ENCODE measurements at regions not wholly inside any gene's neighbourhood (a gene's known extent, or its start where the extent isn't known, plus 50 kb on each side); places are given as distances from the start of the nearest gene placed in this dataset.

- TF ChIP-seq FOXA1 (IDR thresholded peaks at IDR 0.05) = no peak
- TF ChIP-seq EGR1 (IDR thresholded peaks at IDR 0.05; ENCODE audit: low read depth in 2 of 2) = no peak
Measured at GRCh38 chr7:85850381-85850780, 663.5 kb upstream of the SEMA3D start (continued).

GRCh38 chr7:85840554-85840953 lies 653.7 kb upstream of the SEMA3D start:
- TF ChIP-seq REST (IDR thresholded peaks at IDR 0.05) (no peak), HNF4G (IDR thresholded peaks at IDR 0.05) (no peak), FOXA1 (IDR thresholded peaks at IDR 0.05) (no peak), MAX (IDR thresholded peaks at IDR 0.05) (no peak), HNF4A (conservative IDR thresholded peaks at IDR 0.05) (no peak), GABPA (IDR thresholded peaks at IDR 0.05 in 1 of 2, conservative IDR thresholded peaks at IDR 0.05 in 1 of 2) (no peak), ZBTB33 (IDR thresholded peaks at IDR 0.05) (no peak)
- Histone ChIP-seq H3K4me3 (ENCODE audit: low read depth in 1 of 3, low read length in 3 of 3) (no peak overlapping the region), H3K9ac (ENCODE audit: low read depth in 1 of 2, low read length in 2 of 2) (no peak overlapping the region), H3K4me1 (ENCODE audit: control insufficient read depth in 4 of 4, insufficient read depth in 4 of 4, low read length in 3 of 4) (no peaks in the 10 kb centered on the region), H3K27ac (ENCODE audit: low read depth in 1 of 2, low read length in 2 of 2) (no peak overlapping the region), H3K9me3 (ENCODE audit: control insufficient read depth in 4 of 4, low read length in 3 of 4) (no peaks in the 10 kb centered on the region), H3K36me3 (ENCODE audit: control insufficient read depth in 4 of 4, insufficient read depth in 3 of 4, low read depth in 1 of 4, low read length in 3 of 4) (no peaks in the 10 kb centered on the region), H3K27me3 (ENCODE audit: control insufficient read depth in 4 of 4, insufficient read depth in 4 of 4, low read length in 3 of 4) (peaks cover 0 to 4% (median 0%) of the 10 kb centered on the region in 4 donors)
- WGBS = 59% methylated on average over 6 of the region's 6 CpGs
- DNase-seq (ENCODE audit: low spot score) = no peak

GRCh38 chr7:85833066-85833465 lies 646.2 kb upstream of the SEMA3D start:
- no peak for DNase-seq (ENCODE audit: low spot score)
- no peak overlapping the region for H3K27ac ChIP-seq (ENCODE audit: low read depth in 1 of 2, low read length in 2 of 2)
- no peaks in the 10 kb centered on the region for H3K4me1 ChIP-seq (ENCODE audit: control insufficient read depth in 4 of 4, insufficient read depth in 4 of 4, low read length in 3 of 4)
- 74% methylated on average over 3 of the region's 3 CpGs for WGBS
- no peak overlapping the region for H3K4me3 ChIP-seq (ENCODE audit: low read depth in 1 of 3, low read length in 3 of 3)
- H3K9me3 ChIP-seq (ENCODE audit: control insufficient read depth in 4 of 4, low read length in 3 of 4) = no peaks in the 10 kb centered on the region
- no peak overlapping the region for H3K9ac ChIP-seq (ENCODE audit: low read depth in 1 of 2, low read length in 2 of 2)
- no peaks in the 10 kb centered on the region for H3K27me3 ChIP-seq (ENCODE audit: control insufficient read depth in 4 of 4, insufficient read depth in 4 of 4, low read length in 3 of 4)
- H3K36me3 ChIP-seq (ENCODE audit: control insufficient read depth in 4 of 4, insufficient read depth in 3 of 4, low read depth in 1 of 4, low read length in 3 of 4) = no peaks in the 10 kb centered on the region
- TF ChIP-seq CTCF (IDR thresholded peaks at IDR 0.05; ENCODE audit: low read depth, low read length, missing input control) (no peak), MAX (IDR thresholded peaks at IDR 0.05) (no peak), NR2F2 (IDR thresholded peaks at IDR 0.05) (no peak), RXRA (IDR thresholded peaks at IDR 0.05) (no peak), HNF4A (conservative IDR thresholded peaks at IDR 0.05) (no peak), YY1 (IDR thresholded peaks at IDR 0.05) (no peak), ZBTB33 (IDR thresholded peaks at IDR 0.05) (no peak), EGR1 (IDR thresholded peaks at IDR 0.05; ENCODE audit: low read depth in 2 of 2) (no peak), FOXA2 (IDR thresholded peaks at IDR 0.05) (no peak), ATF3 (IDR thresholded peaks at IDR 0.05) (no peak), TAF1 (conservative IDR thresholded peaks at IDR 0.05) (no peak), FOXA1 (IDR thresholded peaks at IDR 0.05) (no peak), RAD21 (IDR thresholded peaks at IDR 0.05) (no peak), SP1 (IDR thresholded peaks at IDR 0.05) (no peak)

Measured in liver (tissue), 8 donors.